ENCODE measurements at regions not wholly inside any gene's neighbourhood (a gene's known extent, or its start where the extent isn't known, plus 50 kb on each side); places are given as distances from the start of the nearest gene placed in this dataset.

GRCh38 chr3:40828741-40829415 is 304.1 kb downstream of the ZNF621 start:
- H3K4me1 ChIP-seq (ENCODE audit: insufficient read depth) = no peaks in the 10 kb centered on the region
- WGBS, 2 experiments (ENCODE audit: low coverage in 1 of 2, low lambda C conversion rate in 2 of 2, missing lambda C conversion rate in 2 of 2) = 53 to 65% methylated on average over 3 of the region's 3 CpGs
- no peaks in the 10 kb centered on the region for H3K27me3 ChIP-seq (replicated peaks; ENCODE audit: insufficient read depth)
- H3K9me2 ChIP-seq (ENCODE audit: insufficient read depth) = no peaks in the 10 kb centered on the region; the same call in 1 of the 2 replicates
- H3K9me3 ChIP-seq (ENCODE audit: low read depth) = no peaks in the 10 kb centered on the region
- no peaks in the 10 kb centered on the region for H3K79me2 ChIP-seq (ENCODE audit: insufficient read depth)
- H3K4me2 ChIP-seq (ENCODE audit: unreplicated experiment) = no peak overlapping the region
- H3K36me3 ChIP-seq (ENCODE audit: low read depth) = no peaks in the 10 kb centered on the region
- DNase-seq = no peak
- no peak overlapping the region for H3K9ac ChIP-seq
- no peak overlapping the region for H3K4me3 ChIP-seq
- no peak overlapping the region for H3K27ac ChIP-seq
- no peak for TF ChIP-seq EZH2phosphoT487 (IDR thresholded peaks at IDR 0.05; ENCODE audit: insufficient read depth, low read depth)
- TF ChIP-seq EZH2 (IDR thresholded peaks at IDR 0.05; ENCODE audit: insufficient read depth, poor library complexity, severe bottlenecking) = no peak
- no peak overlapping the region for H2AFZ ChIP-seq
- H3F3A ChIP-seq (ENCODE audit: insufficient read depth) = no peaks in the 10 kb centered on the region
- H4K20me1 ChIP-seq (ENCODE audit: insufficient read depth) = no peaks in the 10 kb centered on the region
- in situ Hi-C loops (cut with MboI) = no loop called here

GRCh38 chr3:40829876-40830275 is 305.1 kb downstream of the ZNF621 start:
- Histone ChIP-seq H3K9me2 (ENCODE audit: insufficient read depth) (no peaks in the 10 kb centered on the region; the same call in 1 of the 2 replicates), H4K20me1 (ENCODE audit: insufficient read depth) (no peaks in the 10 kb centered on the region), H3K9ac (no peak overlapping the region), H3F3A (ENCODE audit: insufficient read depth) (no peaks in the 10 kb centered on the region), H3K27me3 (replicated peaks; ENCODE audit: insufficient read depth) (no peaks in the 10 kb centered on the region), H2AFZ (no peak overlapping the region), H3K9me3 (ENCODE audit: low read depth) (no peaks in the 10 kb centered on the region), H3K4me2 (ENCODE audit: unreplicated experiment) (no peak overlapping the region), H3K4me1 (ENCODE audit: insufficient read depth) (no peaks in the 10 kb centered on the region), H3K27ac (no peak overlapping the region), H3K79me2 (ENCODE audit: insufficient read depth) (no peaks in the 10 kb centered on the region), H3K4me3 (no peak overlapping the region), H3K36me3 (ENCODE audit: low read depth) (no peaks in the 10 kb centered on the region)
- WGBS, 2 experiments (ENCODE audit: low coverage in 1 of 2, low lambda C conversion rate in 2 of 2, missing lambda C conversion rate in 2 of 2) = 56 to 59% methylated on average over 2 of the region's 2 CpGs
- no peak for DNase-seq
- TF ChIP-seq EZH2 (IDR thresholded peaks at IDR 0.05; ENCODE audit: insufficient read depth, poor library complexity, severe bottlenecking) = no peak
- TF ChIP-seq EZH2phosphoT487 (IDR thresholded peaks at IDR 0.05; ENCODE audit: insufficient read depth, low read depth) = no peak
- in situ Hi-C loops (cut with MboI) = no loop called here

DNA sequence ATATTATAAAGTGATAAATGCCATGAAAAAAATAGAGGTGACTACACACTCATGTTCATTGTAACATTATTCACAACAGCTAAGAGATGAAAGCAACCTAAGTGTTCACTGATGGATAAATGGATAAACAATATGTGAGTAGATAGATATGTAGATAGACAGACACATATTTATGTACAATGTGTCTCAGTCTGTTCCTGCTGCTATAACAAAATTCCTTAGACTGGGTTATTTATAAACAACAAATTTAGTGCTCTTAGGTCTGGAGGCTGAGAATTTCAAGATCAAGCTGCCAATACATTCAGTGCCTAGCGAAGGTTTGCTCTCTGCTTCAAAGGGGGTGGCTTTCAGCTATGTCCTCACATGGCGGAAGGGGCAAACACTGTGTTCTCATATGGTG is 312.5 kb downstream of the ZNF621 start:
- DNase-seq = no peak
- TF ChIP-seq EZH2phosphoT487 (IDR thresholded peaks at IDR 0.05; ENCODE audit: insufficient read depth, low read depth) (no peak), EZH2 (IDR thresholded peaks at IDR 0.05; ENCODE audit: insufficient read depth, poor library complexity, severe bottlenecking) (no peak)
- WGBS, 2 experiments (ENCODE audit: low coverage in 1 of 2, low lambda C conversion rate in 2 of 2, missing lambda C conversion rate in 2 of 2) = 72 to 76% methylated on average over 2 of the region's 2 CpGs
- no peak overlapping the region for H3K4me3 ChIP-seq
- H3K9ac ChIP-seq = no peak overlapping the region
- no peak overlapping the region for H2AFZ ChIP-seq
- no peaks in the 10 kb centered on the region for H3F3A ChIP-seq (ENCODE audit: insufficient read depth)
- in situ Hi-C loops (cut with MboI) = no loop called here
- H3K36me3 ChIP-seq (ENCODE audit: low read depth) = no peaks in the 10 kb centered on the region
- no peak overlapping the region for H3K27ac ChIP-seq
- no peaks in the 10 kb centered on the region for H3K9me2 ChIP-seq (ENCODE audit: insufficient read depth)
- H3K79me2 ChIP-seq (ENCODE audit: insufficient read depth) = no peaks in the 10 kb centered on the region
- H3K4me2 ChIP-seq (ENCODE audit: unreplicated experiment) = no peak overlapping the region
- no peaks in the 10 kb centered on the region for H3K4me1 ChIP-seq (ENCODE audit: insufficient read depth)
- H4K20me1 ChIP-seq (ENCODE audit: insufficient read depth) = no peaks in the 10 kb centered on the region
- no peaks in the 10 kb centered on the region for H3K27me3 ChIP-seq (replicated peaks; ENCODE audit: insufficient read depth)
- no peaks in the 10 kb centered on the region for H3K9me3 ChIP-seq (ENCODE audit: low read depth)

DNA sequence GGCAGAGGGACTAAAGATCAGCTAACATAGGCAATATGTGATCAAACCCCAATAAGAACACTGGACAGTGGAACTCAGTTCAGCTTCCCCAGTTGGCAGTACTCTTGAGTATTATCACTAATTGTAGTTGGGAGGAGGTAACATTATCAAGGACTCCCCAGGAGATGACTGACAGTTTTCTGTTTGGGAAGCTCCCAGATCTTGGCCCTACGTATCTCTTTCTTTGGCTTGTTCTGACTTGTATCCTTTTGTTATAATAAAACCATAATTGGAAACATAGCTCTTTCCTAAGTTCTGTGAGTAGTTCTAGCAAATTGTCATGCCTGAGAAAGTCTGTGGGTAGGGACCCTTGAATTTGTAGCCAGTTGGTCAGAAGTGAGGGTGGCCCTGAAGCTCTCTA is 316.4 kb downstream of the ZNF621 start:
- no peak for DNase-seq
- H2AFZ ChIP-seq = no peak overlapping the region
- no peaks in the 10 kb centered on the region for H3K27me3 ChIP-seq (replicated peaks; ENCODE audit: insufficient read depth)
- H3K9me3 ChIP-seq (ENCODE audit: low read depth) = no peaks in the 10 kb centered on the region
- H3K4me3 ChIP-seq = no peak overlapping the region
- no peaks in the 10 kb centered on the region for H3K9me2 ChIP-seq (ENCODE audit: insufficient read depth)
- H3K36me3 ChIP-seq (ENCODE audit: low read depth) = no peaks in the 10 kb centered on the region
- in situ Hi-C loops (cut with MboI) = no loop called here
- no peak overlapping the region for H3K4me2 ChIP-seq (ENCODE audit: unreplicated experiment)
- no peaks in the 10 kb centered on the region for H3F3A ChIP-seq (ENCODE audit: insufficient read depth)
- H3K79me2 ChIP-seq (ENCODE audit: insufficient read depth) = no peaks in the 10 kb centered on the region
- H3K27ac ChIP-seq = no peak overlapping the region
- TF ChIP-seq EZH2phosphoT487 (IDR thresholded peaks at IDR 0.05; ENCODE audit: insufficient read depth, low read depth) = no peak
- no peak for TF ChIP-seq EZH2 (IDR thresholded peaks at IDR 0.05; ENCODE audit: insufficient read depth, poor library complexity, severe bottlenecking)
- H3K9ac ChIP-seq = no peak overlapping the region
- no peaks in the 10 kb centered on the region for H3K4me1 ChIP-seq (ENCODE audit: insufficient read depth)
- H4K20me1 ChIP-seq (ENCODE audit: insufficient read depth) = no peaks in the 10 kb centered on the region
- WGBS, 2 experiments (ENCODE audit: low coverage in 1 of 2, low lambda C conversion rate in 2 of 2, missing lambda C conversion rate in 2 of 2) = 10 to 21% methylated on average over 1 of the region's 1 CpG
